Hepatocyte (in vitro differentiated cells): ENCODE measurements at regions not wholly inside any gene's neighbourhood (a gene's known extent, or its start where the extent isn't known, plus 50 kb on each side); places are given as distances from the start of the nearest gene placed in this dataset.
"Not testable (repeated sequence)": the region's sequence is repeated elsewhere in the genome, so short reads cannot be mapped to it uniquely, and the experiment has no call there.

Source experiments
- CTCF ChIP-seq: fragments of 200-600 bp; sonication (generic); IDR thresholded peaks from 2 replicates; pipeline ENCODE4 v1.5.1; 2016; ENCODE audit warnings: antibody characterized with exemption, mild to moderate bottlenecking; ENCODE audit not compliant: poor library complexity
- EZH2 ChIP-seq: fragments of 200-600 bp; sonication (generic); IDR thresholded peaks from 2 replicates; pipeline ENCODE4 v1.6.1; 2016; ENCODE audit warnings: antibody characterized with exemption, mild to moderate bottlenecking, borderline replicate concordance

GRCh38 chr3:64361036-64361435 is 135.8 kb upstream of the PRICKLE2 start:
- not testable (repeated sequence) for TF ChIP-seq CTCF, EZH2
